Activated CD8-positive, alpha-beta T cell treated with anti-CD3 and anti-CD28 coated beads for 36 hours (primary cell): ENCODE measurements at regions not wholly inside any gene's neighbourhood (a gene's known extent, or its start where the extent isn't known, plus 50 kb on each side); places are given as distances from the start of the nearest gene placed in this dataset.

Experiments used
- ATAC-seq: fragments of 200-7000 bp; cut with Tn5 transposase; one replicate; pipeline ENCODE4 v1.10.0; 2021; ENCODE audit warnings: mild to moderate bottlenecking, moderate library complexity
- CTCF ChIA-PET: fragments of 350-600 bp; sonication (Branson Sonifier 250); formaldehyde crosslinking; loops from one replicate; lab custom pipeline; 2021; ENCODE audit warnings: antibody characterized with exemption; lab: Charles Lee
- POLR2A ChIA-PET: fragments of 350-600 bp; sonication (Branson Sonifier 250); formaldehyde crosslinking; loops from one replicate; lab custom pipeline; 2021; ENCODE audit warnings: antibody characterized with exemption; lab: Charles Lee
- DNase-seq: peaks from one replicate; pipeline ENCODE4 v3.0.0-alpha.2; 2020
- H3K27ac Mint-ChIP-seq: one replicate; pipeline ENCODE4 v1.8.0; 2021; ENCODE audit warnings: mild to moderate bottlenecking, mixed read lengths
- H3K27me3 Mint-ChIP-seq: one replicate; pipeline ENCODE4 v1.8.0; 2021; ENCODE audit warnings: mixed read lengths
- H3K36me3 Mint-ChIP-seq: one replicate; pipeline ENCODE4 v1.8.0; 2021; ENCODE audit warnings: low read depth, mixed read lengths
- H3K4me1 Mint-ChIP-seq: one replicate; pipeline ENCODE4 v1.8.0; 2021; ENCODE audit warnings: low read depth, mixed read lengths
- H3K4me3 Mint-ChIP-seq: one replicate; pipeline ENCODE4 v1.8.0; 2021; ENCODE audit warnings: mild to moderate bottlenecking, moderate library complexity, mixed read lengths
- H3K9me3 Mint-ChIP-seq: one replicate; pipeline ENCODE4 v1.8.0; 2021; ENCODE audit warnings: mixed read lengths
- CTCF ChIP-seq: fragments of 200-600 bp; IDR thresholded peaks from one replicate; pipeline ENCODE4 v1.8.0; 2022; ENCODE audit warnings: antibody characterized with exemption, mild to moderate bottlenecking
- intact Hi-C: fragments of 100-400 bp; cut with micrococcal nuclease; formaldehyde crosslinking; loops from one replicate; pipeline ENCODE4 v1.10.0; 2022

- Mint-ChIP-seq H3K27ac (no peak overlapping the region), H3K4me3 (no peak overlapping the region), H3K4me1 (no peaks in the 10 kb centered on the region), H3K27me3 (no peaks in the 10 kb centered on the region), H3K9me3 (peaks cover 6% of the 10 kb centered on the region), H3K36me3 (no peaks in the 10 kb centered on the region)
- ATAC-seq (no peak), DNase-seq (no peak)
- ChIA-PET CTCF (interaction anchor here (1.1 kb wide), 1 partner anchor 10 kb away, joined by 3 read pairs; no protein-coding TSS in a partner anchor), POLR2A (no interaction called here)
- intact Hi-C loops = no loop called here
- no peak for TF ChIP-seq CTCF
These were observed 724.1 kb upstream of the ADAMTS5 start for GRCh38 chr21:27691006-27691405.

GRCh38 chr21:27690426-27690825 lies 723.5 kb upstream of the ADAMTS5 start:
- H3K27ac Mint-ChIP-seq = no peak overlapping the region
- ATAC-seq = no peak
- intact Hi-C loops = no loop called here
- DNase-seq = no peak
- TF ChIP-seq CTCF = no peak
- POLR2A ChIA-PET = no interaction called here
- no peaks in the 10 kb centered on the region for H3K4me1 Mint-ChIP-seq
- no peak overlapping the region for H3K4me3 Mint-ChIP-seq
- CTCF ChIA-PET = interaction anchor here (1.1 kb wide), 1 partner anchor 11 kb away, joined by 3 read pairs; no protein-coding TSS in a partner anchor
- peaks cover 8% of the 10 kb centered on the region for H3K9me3 Mint-ChIP-seq
- H3K27me3 Mint-ChIP-seq = no peaks in the 10 kb centered on the region
- no peaks in the 10 kb centered on the region for H3K36me3 Mint-ChIP-seq

GRCh38 chr21:27688773-27689172 lies 721.9 kb upstream of the ADAMTS5 start:
- no peaks in the 10 kb centered on the region for H3K4me1 Mint-ChIP-seq
- no peaks in the 10 kb centered on the region for H3K27me3 Mint-ChIP-seq
- intact Hi-C loops = no loop called here
- H3K27ac Mint-ChIP-seq = no peak overlapping the region
- ChIA-PET CTCF (no interaction called here), POLR2A (no interaction called here)
- no peak for ATAC-seq
- no peak overlapping the region for H3K4me3 Mint-ChIP-seq
- TF ChIP-seq CTCF = no peak
- no peak for DNase-seq
- H3K36me3 Mint-ChIP-seq = no peaks in the 10 kb centered on the region
- H3K9me3 Mint-ChIP-seq = peaks cover 8% of the 10 kb centered on the region

- CTCF ChIA-PET = no interaction called here
- Mint-ChIP-seq H3K4me3 (no peak overlapping the region), H3K9me3 (peaks cover 4% of the 10 kb centered on the region), H3K27me3 (no peaks in the 10 kb centered on the region), H3K4me1 (no peaks in the 10 kb centered on the region), H3K36me3 (no peaks in the 10 kb centered on the region), H3K27ac (no peak overlapping the region)
- ATAC-seq (no peak), DNase-seq (no peak)
- intact Hi-C loops = no loop called here
- POLR2A ChIA-PET = interaction anchor here (0.7 kb wide), 1 partner anchor 11 kb away, joined by 3 read pairs; no protein-coding TSS in a partner anchor
- TF ChIP-seq CTCF = no peak
These were observed 716.4 kb upstream of the ADAMTS5 start for GRCh38 chr21:27683292-27683691.

GRCh38 chr21:27681841-27682240 lies 715.0 kb upstream of the ADAMTS5 start:
- no peak overlapping the region for H3K27ac Mint-ChIP-seq
- peaks cover 2% of the 10 kb centered on the region for H3K9me3 Mint-ChIP-seq
- ATAC-seq = no peak
- no peaks in the 10 kb centered on the region for H3K4me1 Mint-ChIP-seq
- ChIA-PET CTCF (no interaction called here), POLR2A (no interaction called here)
- intact Hi-C loops = no loop called here
- no peaks in the 10 kb centered on the region for H3K36me3 Mint-ChIP-seq
- DNase-seq = no peak
- H3K4me3 Mint-ChIP-seq = no peak overlapping the region
- TF ChIP-seq CTCF = no peak
- no peaks in the 10 kb centered on the region for H3K27me3 Mint-ChIP-seq
